ENCODE measurements at regions not wholly inside any gene's neighbourhood (a gene's known extent, or its start where the extent isn't known, plus 50 kb on each side); places are given as distances from the start of the nearest gene placed in this dataset.
"Not testable (repeated sequence)": the region's sequence is repeated elsewhere in the genome, so short reads cannot be mapped to it uniquely, and the experiment has no call there.

DNA sequence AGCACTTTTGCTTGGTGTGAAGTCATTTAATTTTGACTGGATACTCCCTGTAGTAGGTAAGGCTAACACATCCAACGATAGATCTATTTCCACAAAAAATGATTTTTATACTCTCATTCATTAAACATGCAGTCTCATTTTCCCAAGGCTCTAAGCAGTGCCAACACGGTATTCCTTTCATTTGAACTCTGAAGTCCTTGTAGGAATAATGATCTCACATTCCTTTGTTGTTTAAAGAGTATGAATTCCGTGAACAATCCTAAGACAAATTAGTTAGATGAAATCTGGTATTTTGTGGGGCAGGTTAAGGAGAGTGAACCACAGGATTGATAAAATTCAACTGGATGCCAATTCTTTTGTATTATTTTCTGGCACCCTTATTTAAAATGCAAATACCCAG, 66.6 kb downstream of the LACC1 start:
- DNase-seq (ENCODE audit: low read depth, low spot score), result no peak

GRCh38 chr13:43947897-43948458, 68.3 kb downstream of the LACC1 start:
- no peak for DNase-seq (ENCODE audit: low read depth, low spot score)

DNA sequence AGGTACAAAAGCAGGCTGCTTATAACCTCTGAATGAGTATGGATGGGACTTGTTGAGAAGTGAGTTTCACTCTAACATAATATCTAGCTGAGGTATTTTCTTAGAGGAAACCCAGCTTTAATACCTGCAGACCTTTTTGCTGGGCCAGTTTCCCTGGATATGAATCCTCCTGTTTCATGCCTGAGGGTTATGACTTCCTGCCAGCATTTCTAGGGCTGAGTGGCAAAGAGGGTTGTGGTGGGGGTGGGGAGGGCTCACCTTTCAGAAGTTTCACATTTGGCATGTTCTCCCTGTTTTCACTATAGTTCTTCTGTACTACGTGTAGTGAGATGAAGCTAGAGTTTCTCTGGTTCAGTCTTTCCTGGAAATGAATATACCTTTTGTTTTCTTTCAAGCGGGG, 73.7 kb downstream of the LACC1 start:
- DNase-seq (ENCODE audit: low read depth, low spot score), result no peak

DNA sequence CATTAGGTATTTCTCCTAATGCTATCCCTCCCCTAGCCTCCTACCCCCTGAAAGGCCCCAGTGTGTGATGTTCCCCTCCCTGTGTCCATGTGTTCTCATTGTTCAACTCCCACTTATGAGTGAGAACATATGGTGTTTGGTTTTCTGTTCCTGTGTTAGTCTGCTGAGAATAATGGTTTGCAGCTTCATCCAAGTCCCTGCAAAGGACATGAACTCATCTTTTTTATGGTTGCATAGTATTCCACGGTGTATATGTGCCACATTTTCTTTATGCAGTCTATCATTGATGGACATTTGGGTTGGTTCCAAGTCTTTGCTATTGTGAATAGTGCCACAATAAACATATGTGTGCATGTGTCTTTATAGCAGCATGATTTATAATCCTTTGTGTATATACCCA, 77.3 kb downstream of the LACC1 start:
- not testable (repeated sequence) for DNase-seq (ENCODE audit: low read depth, low spot score)

GRCh38 chr13:43959291-43959690, 79.6 kb downstream of the LACC1 start:
- no peak for DNase-seq (ENCODE audit: low read depth, low spot score)

DNA sequence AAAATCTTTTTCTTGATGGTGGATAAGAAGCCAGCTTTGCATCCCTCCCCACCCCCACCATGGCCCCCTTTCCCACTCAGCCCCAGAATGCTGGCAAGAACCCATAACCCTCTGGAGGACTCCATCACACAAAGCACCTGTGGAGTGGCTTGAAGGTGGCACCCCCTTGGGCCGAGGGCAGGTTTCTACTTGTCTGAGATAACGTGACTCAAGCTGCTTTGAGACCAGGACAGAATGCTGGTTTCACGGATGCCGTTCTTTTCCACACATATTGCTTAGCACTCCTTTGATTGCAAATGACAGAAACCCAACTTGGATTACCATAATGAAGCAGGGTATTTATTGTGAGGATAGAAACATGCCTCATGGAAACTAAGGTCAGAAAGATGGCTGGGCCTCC, 82.2 kb downstream of the LACC1 start:
- no peak for DNase-seq (ENCODE audit: low read depth, low spot score)

DNA sequence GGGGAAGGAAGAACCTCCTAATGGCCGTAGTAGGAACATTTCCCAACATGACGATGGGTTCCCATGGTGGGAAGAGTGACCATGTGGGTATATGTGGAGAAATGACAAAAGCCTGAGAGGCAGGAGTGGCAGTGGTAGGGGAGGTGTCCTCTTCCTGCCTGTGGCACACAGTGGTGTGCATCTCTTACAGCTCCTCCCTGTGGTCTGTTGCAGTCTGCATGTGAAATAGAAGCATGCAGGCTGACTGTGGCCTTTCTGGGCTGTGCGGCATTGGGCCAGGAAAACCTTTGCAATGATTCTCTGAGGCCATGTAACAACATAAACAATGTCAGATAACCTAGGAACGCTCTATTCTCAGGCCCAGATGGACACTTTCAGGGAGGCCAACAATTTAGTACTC, 84.0 kb downstream of the LACC1 start:
- DNase-seq (ENCODE audit: low read depth, low spot score), result no peak

- DNase-seq (ENCODE audit: low read depth, low spot score), result no peak
These were observed 85.2 kb downstream of the LACC1 start for GRCh38 chr13:43964698-43965458.

DNA sequence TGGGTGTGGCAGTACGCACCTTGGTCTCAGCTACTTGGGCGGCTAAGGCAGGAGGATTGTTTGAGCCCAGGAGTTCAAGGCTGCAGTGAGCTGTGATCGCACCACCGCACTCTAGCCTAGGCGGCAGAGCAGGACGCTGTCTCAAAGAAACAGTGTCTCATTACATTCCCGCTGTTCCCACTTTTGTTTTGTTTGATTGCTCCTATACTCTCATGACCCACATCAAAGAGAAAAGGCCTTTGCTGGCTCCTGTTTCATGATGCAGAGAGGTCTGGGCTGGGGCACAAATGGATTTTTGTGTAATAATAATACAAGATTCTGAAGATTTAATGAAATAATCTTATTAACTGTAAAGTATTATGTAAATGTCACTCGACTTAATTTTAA, 85.7 kb downstream of the LACC1 start:
- DNase-seq (ENCODE audit: low read depth, low spot score), result no peak

GRCh38 chr13:43968251-43968942, 88.7 kb downstream of the LACC1 start:
- DNase-seq (ENCODE audit: low read depth, low spot score), result not testable (repeated sequence)

DNA sequence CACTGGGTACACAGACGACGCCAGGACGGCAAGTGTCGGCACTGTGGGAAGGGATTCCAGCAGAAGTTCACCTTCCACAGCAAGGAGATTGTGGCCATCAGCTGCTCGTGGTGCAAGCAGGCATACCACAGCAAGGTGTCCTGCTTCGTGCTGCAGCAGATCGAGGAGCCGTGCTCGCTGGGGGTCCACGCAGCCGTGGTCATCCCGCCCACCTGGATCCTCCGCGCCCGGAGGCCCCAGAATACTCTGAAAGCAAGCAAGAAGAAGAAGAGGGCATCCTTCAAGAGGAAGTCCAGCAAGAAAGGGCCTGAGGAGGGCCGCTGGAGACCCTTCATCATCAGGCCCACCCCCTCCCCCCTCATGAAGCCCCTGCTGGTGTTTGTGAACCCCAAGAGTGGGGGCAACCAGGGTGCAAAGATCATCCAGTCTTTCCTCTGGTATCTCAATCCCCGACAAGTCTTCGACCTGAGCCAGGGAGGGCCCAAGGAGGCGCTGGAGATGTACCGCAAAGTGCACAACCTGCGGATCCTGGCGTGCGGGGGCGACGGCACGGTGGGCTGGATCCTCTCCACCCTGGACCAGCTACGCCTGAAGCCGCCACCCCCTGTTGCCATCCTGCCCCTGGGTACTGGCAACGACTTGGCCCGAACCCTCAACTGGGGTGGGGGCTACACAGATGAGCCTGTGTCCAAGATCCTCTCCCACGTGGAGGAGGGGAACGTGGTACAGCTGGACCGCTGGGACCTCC, 89.4 kb downstream of the LACC1 start:
- not testable (repeated sequence) for DNase-seq (ENCODE audit: low read depth, low spot score)

DNA sequence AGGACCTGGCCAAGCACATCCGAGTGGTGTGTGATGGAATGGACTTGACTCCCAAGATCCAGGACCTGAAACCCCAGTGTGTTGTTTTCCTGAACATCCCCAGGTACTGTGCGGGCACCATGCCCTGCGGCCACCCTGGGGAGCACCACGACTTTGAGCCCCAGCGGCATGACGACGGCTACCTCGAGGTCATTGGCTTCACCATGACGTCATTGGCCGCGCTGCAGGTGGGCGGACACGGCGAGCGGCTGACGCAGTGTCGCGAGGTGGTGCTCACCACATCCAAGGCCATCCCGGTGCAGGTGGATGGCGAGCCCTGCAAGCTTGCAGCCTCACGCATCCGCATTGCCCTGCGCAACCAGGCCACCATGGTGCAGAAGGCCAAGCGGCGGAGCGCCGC, 90.2 kb downstream of the LACC1 start:
- DNase-seq (ENCODE audit: low read depth, low spot score), result not testable (repeated sequence)

DNA sequence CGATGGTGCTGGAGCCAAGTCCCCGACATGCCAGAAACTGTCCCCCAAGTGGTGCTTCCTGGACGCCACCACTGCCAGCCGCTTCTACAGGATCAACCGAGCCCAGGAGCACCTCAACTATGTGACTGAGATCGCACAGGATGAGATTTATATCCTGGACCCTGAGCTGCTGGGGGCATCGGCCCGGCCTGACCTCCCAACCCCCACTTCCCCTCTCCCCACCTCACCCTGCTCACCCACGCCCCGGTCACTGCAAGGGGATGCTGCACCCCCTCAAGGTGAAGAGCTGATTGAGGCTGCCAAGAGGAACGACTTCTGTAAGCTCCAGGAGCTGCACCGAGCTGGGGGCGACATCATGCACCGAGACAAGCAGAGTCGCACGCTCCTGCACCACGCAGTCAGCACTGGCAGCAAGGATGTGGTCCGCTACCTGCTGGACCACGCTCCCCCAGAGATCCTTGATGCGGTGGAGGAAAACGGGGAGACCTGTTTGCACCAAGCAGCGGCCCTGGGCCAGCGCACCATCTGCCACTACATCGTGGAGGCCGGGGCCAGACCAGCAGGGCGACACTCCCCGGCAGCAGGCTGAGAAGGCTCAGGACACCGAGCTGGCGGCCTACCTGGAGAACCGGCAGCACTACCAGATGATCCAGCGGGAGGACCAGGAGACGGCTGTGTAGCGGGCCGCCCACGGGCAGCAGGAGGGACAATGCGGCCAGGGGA, 91.0 kb downstream of the LACC1 start:
- not testable (repeated sequence) for DNase-seq (ENCODE audit: low read depth, low spot score)

GRCh38 chr13:43971324-43971723, 91.6 kb downstream of the LACC1 start:
- not testable (repeated sequence) for DNase-seq (ENCODE audit: low read depth, low spot score)

DNA sequence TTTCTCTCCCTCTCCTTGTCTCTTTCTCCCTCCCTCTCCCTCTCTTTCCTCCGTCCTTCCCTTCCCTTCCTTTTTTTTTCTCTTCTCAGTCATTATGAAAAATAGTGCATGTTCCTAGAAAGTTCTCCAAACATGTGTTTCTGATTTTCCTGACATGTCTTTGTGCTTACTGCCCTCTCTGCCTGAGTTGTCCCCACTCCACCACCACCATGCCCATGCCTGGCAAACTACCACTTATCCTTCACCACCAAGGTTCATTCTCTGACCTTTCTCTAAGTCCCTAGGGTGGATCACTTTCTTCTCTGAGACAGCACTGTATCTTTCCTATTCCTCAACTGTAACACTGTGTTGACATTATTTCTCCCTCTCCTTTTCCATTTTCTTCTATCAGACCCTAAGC, 98.2 kb downstream of the LACC1 start:
- no peak for DNase-seq (ENCODE audit: low read depth, low spot score)

GRCh38 chr13:43978688-43979087, 99.0 kb downstream of the LACC1 start:
- no peak for DNase-seq (ENCODE audit: low read depth, low spot score)

GRCh38 chr13:43979492-43979891, 99.8 kb downstream of the LACC1 start:
- no peak for DNase-seq (ENCODE audit: low read depth, low spot score)

DNA sequence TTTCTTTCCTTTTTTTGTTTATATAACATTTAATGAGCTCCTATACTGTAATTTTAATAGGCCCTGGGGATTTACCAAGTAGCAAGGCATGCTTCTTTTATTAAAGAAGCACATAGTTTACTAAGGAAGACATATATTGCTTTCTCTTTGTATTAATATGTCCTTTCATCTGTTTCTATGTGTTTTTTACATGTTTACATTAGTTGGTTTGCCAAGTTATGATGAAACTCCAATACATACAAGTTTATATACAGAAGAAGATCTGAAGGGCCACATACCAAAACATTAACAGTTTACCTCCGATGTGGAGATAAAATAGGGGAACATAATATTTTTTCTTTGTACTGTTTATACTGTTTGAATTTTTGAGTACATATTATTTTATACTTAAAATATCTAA, 100.9 kb downstream of the LACC1 start:
- DNase-seq (ENCODE audit: low read depth, low spot score), result no peak

GRCh38 chr13:43981091-43981490, 101.4 kb downstream of the LACC1 start:
- no peak for DNase-seq (ENCODE audit: low read depth, low spot score)

- no peak for DNase-seq (ENCODE audit: low read depth, low spot score)
These were observed 102.0 kb downstream of the LACC1 start for GRCh38 chr13:43981512-43982301.

- DNase-seq (ENCODE audit: low read depth, low spot score), result no peak
These were observed 103.7 kb downstream of the LACC1 start for GRCh38 chr13:43983373-43983772.
